DMS 273 (cell line): ENCODE measurements at regions not wholly inside any gene's neighbourhood (a gene's known extent, or its start where the extent isn't known, plus 50 kb on each side); places are given as distances from the start of the nearest gene placed in this dataset.
A peak's percentile ranks its signal among the peaks of the same experiment; 100 is the strongest.

ENCODE experiments used
- DNase-seq: peaks from one replicate; lab custom pipeline; 2025; ENCODE audit not compliant: unreplicated experiment; lab: John Stamatoyannopoulos, UW

- peak; percentile 6 for DNase-seq
These were observed 136.1 kb upstream of the FAM83B start for GRCh38 chr6:54710456-54710855.

DNA sequence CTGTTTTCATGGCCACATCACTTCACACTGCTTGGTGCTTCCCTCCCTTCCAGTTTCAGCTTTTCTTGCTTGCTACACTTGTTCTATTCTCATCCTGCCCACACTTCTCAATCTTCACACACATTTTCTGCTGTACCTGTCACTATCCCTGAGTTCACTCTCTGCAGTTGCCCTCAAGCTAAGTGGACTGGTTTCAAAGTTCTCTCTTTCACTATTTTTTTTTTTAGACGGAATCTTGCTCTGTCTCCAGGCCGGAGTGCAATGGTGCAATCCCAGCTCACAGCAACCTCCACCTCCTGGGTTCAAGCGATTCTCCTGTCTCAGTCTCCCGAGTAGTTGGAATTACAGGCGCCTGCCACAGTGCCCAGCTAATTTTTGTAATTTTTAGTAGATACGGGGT, 130.6 kb upstream of the FAM83B start:
- DNase-seq = no peak

GRCh38 chr6:54716877-54717276, 129.7 kb upstream of the FAM83B start:
- peak; percentile 61 for DNase-seq

GRCh38 chr6:54717849-54718455, 128.6 kb upstream of the FAM83B start:
- peak; percentile 85 for DNase-seq

- DNase-seq = peak; percentile 78
These were observed 128.0 kb upstream of the FAM83B start for GRCh38 chr6:54718541-54719023.

DNA sequence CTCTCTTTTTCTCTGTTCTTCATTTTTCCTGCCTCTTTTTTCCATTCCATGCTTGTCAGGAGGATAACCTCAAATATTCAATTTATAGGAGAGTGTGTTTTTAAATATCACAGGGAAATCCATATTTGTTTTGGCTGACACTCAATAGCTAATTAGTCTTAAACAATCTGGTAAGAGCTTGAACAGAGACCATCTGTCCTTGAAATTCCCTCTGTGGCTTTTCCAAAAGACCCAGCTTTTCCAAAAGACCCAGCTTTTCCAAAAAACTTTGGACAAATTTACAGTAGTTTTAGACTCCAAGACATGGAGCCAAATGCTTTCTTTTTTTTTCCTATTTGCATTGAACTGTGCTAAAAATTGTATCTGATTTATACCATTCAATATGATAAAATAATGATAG, 127.4 kb upstream of the FAM83B start:
- DNase-seq = peak; percentile 88

- DNase-seq = peak; percentile 80
These were observed 126.9 kb upstream of the FAM83B start for GRCh38 chr6:54719633-54720032.

DNA sequence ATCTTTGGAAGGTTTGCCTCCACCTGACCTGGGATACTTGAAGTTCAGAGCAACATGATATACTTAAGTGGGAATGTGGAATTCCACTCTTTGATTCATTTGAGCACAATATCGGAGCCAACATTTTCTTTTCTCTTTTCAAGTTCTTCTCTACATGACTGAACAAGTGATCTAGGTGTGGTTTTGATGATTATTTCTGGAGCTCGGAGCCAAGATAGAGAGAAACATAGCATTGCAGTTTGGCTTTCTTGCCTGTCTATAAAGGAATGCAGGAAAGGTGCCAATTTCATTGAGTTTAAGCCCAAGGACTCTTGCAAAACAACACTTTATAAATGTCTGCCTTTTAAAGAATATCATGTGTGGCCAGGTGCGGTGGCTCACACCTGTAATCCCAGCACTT, 124.2 kb upstream of the FAM83B start:
- no peak for DNase-seq

GRCh38 chr6:54729716-54730115, 116.9 kb upstream of the FAM83B start:
- no peak for DNase-seq

- DNase-seq = no peak
These were observed 115.6 kb upstream of the FAM83B start for GRCh38 chr6:54730767-54731630.

DNA sequence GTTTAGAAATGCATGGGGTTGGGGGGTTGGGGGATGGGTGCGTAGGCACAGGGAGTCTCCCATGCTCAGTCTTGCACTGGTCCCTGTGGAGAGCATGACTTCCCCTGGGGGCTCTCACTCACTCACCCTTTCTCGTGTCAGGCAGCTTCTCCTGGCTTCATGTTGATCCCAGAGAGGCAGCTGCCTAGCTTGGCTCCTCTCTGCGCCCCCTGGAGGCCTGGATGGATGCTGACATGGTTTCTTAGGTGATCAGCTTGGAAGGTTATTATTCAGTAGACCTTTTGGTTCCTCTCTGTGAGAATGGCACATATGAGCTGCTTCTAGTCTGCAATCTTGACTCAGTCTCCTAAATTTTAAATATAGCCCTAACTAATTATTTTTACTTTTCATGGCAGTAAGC, 109.3 kb upstream of the FAM83B start:
- DNase-seq = peak; percentile 28

- DNase-seq = no peak
These were observed 98.6 kb upstream of the FAM83B start for GRCh38 chr6:54747955-54748354.

DNA sequence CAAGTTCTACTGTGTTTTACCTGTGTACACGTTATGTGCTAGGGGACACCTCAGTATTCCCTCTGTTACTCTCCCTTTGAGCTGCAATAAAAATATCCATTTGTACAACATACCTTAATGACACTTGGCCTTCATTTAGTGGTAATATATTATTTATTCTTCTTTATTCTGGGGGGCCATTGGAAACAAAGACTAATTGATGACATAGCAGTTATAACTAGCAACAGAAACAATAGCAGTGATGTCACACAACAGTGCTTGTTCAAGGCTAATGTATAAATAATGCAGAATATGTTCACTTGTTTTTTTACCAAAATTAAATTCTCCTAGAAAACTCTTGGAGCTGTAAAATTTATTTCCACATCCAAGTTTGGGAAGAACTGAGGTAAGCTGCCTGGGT, 92.2 kb upstream of the FAM83B start:
- no peak for DNase-seq

- no peak for DNase-seq
These were observed 88.2 kb upstream of the FAM83B start for GRCh38 chr6:54758340-54758739.

GRCh38 chr6:54768494-54768893, 78.1 kb upstream of the FAM83B start:
- DNase-seq = no peak

GRCh38 chr6:54770328-54770727, 76.2 kb upstream of the FAM83B start:
- DNase-seq = no peak

GRCh38 chr6:54771968-54772367, 74.6 kb upstream of the FAM83B start:
- DNase-seq = no peak

GRCh38 chr6:54772610-54773009, 74.0 kb upstream of the FAM83B start:
- DNase-seq = no peak

DNA sequence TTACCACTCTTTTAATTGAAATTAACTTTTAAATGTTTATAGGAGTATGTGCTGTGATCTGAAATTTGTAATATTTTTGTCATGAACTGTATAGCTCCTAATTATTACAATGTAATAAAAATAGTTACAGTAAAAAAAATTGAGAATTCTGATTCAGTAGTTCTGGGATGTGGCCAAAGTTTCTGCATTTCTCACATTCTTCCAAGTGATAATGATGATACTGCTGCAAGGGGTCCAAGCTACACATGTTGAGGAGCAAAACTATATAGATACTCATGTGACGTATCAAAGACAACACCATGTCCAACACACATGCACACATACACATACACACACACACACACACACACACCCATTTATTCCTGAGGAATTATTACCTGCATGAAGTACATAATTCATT, 71.0 kb upstream of the FAM83B start:
- no peak for DNase-seq

GRCh38 chr6:54776891-54777290, 69.7 kb upstream of the FAM83B start:
- DNase-seq = no peak

DNA sequence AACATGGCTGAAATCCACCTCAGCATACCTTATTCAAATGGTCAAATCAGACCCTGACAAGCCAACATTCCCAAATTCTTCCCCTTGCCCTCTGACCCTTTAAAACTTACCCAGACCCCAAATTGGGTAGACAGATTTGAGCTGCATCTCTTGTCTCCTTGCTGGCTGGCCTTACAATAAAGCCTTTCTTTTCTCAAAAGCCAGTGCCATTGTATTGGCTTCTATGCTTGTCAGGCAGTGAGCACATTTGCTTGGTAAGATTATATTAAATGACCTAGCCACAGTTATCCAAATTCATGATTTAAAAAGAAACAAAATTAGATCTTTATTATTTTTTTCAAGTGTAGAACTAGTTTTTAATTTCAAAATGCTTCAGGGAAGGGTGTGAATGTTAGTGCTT, 67.8 kb upstream of the FAM83B start:
- DNase-seq = no peak

DNA sequence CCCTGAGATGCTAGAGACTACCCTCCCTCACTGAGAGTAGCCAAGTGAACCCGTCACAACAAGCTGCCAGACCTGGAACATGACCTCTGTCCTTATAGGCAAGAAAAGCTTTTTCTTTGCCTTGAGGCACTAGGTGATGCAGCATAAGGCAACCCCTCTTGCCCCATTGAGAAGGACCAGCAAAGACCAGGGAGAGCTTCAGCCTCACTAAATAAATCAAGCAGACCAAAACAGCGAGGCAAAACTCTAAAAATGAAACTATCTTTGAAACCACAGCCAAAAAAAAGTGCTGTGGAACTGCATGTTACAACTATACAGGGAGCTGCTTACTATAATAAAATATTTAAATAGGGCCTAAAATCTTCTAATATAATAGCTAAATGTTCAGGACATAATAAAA, 62.6 kb upstream of the FAM83B start:
- DNase-seq = no peak
